Ishikawa (cell line): ENCODE measurements at regions not wholly inside any gene's neighbourhood (a gene's known extent, or its start where the extent isn't known, plus 50 kb on each side); places are given as distances from the start of the nearest gene placed in this dataset.

Source experiments
- CEBPB ChIP-seq: IDR thresholded peaks from 2 replicates; pipeline ENCODE4 v1.6.1; 2012
- CREB1 ChIP-seq: IDR thresholded peaks from 2 replicates; pipeline ENCODE4 v1.6.1; 2012; ENCODE audit warnings: low read depth
- EGR1 ChIP-seq: IDR thresholded peaks from 2 replicates; pipeline ENCODE4 v1.6.1; 2012
- EP300 ChIP-seq: IDR thresholded peaks from 2 replicates; pipeline ENCODE4 v1.6.1; 2012; ENCODE audit warnings: borderline replicate concordance
- FOXM1 ChIP-seq: IDR thresholded peaks from 2 replicates; pipeline ENCODE4 v1.6.1; 2012; ENCODE audit warnings: low read depth, borderline replicate concordance
- MAX ChIP-seq: IDR thresholded peaks from 2 replicates; pipeline ENCODE4 v1.6.1; 2012
- NFIC ChIP-seq: IDR thresholded peaks from 2 replicates; pipeline ENCODE4 v1.6.1; 2012
- RAD21 ChIP-seq: IDR thresholded peaks from 2 replicates; pipeline ENCODE4 v1.6.1; 2012; ENCODE audit warnings: low read depth
- REST ChIP-seq: IDR thresholded peaks from 2 replicates; pipeline ENCODE4 v1.6.1; 2012; ENCODE audit warnings: low read depth, mild to moderate bottlenecking
- TAF1 ChIP-seq: IDR thresholded peaks from 2 replicates; pipeline ENCODE4 v1.6.1; 2012; ENCODE audit warnings: low read depth, mild to moderate bottlenecking
- TCF12 ChIP-seq: IDR thresholded peaks from 2 replicates; pipeline ENCODE4 v1.6.1; 2012; ENCODE audit warnings: low read depth
- TEAD4 ChIP-seq: IDR thresholded peaks from 2 replicates; pipeline ENCODE4 v1.6.1; 2012
- USF1 ChIP-seq: IDR thresholded peaks from 2 replicates; pipeline ENCODE4 v1.6.1; 2012
- YY1 ChIP-seq: IDR thresholded peaks from 2 replicates; pipeline ENCODE4 v1.6.1; 2012; ENCODE audit warnings: low read depth
- ZBTB7A ChIP-seq: IDR thresholded peaks from 2 replicates; pipeline ENCODE4 v1.6.1; 2012; ENCODE audit warnings: low read depth

- TF ChIP-seq TEAD4 (no peak), YY1 (no peak), EGR1 (no peak), USF1 (no peak), EP300 (no peak), TCF12 (no peak), TAF1 (no peak), REST (no peak), NFIC (no peak), FOXM1 (no peak), MAX (no peak), ZBTB7A (no peak), CREB1 (no peak), CEBPB (no peak), RAD21 (no peak)
Measured at GRCh38 chr17:72401883-72402726, 281.3 kb downstream of the SOX9 start.

- TF ChIP-seq CREB1 (no peak), CEBPB (no peak), TAF1 (no peak), EGR1 (no peak), RAD21 (no peak), YY1 (no peak), TCF12 (no peak), REST (no peak), FOXM1 (no peak), EP300 (no peak), USF1 (no peak), MAX (no peak), ZBTB7A (no peak), NFIC (no peak), TEAD4 (no peak)
Measured at GRCh38 chr17:72402727-72403210, 281.9 kb downstream of the SOX9 start.

GRCh38 chr17:72403713-72404209, 282.9 kb downstream of the SOX9 start:
- TF ChIP-seq USF1 = no peak
- no peak for TF ChIP-seq MAX
- TF ChIP-seq FOXM1 = no peak
- no peak for TF ChIP-seq ZBTB7A
- TF ChIP-seq CREB1 = no peak
- no peak for TF ChIP-seq EGR1
- TF ChIP-seq TCF12 = no peak
- TF ChIP-seq YY1 = no peak
- no peak for TF ChIP-seq RAD21
- TF ChIP-seq EP300 = no peak

GRCh38 chr17:72404872-72405271, 284.1 kb downstream of the SOX9 start:
- TF ChIP-seq CEBPB (no peak), USF1 (no peak), CREB1 (no peak), NFIC (no peak)
